GM12878 (cell line): ENCODE measurements at regions not wholly inside any gene's neighbourhood (a gene's known extent, or its start where the extent isn't known, plus 50 kb on each side); places are given as distances from the start of the nearest gene placed in this dataset. TPM values are rescaled to one million over a fixed set of nuclear protein-coding genes. Genes with fewer than 3 reads are reported as not detected.

Experiments
- small RNA-seq: library from RNA; depleted of rRNA; stranded (forward); fragments of <200 nt; gene quantifications from one replicate; pipeline ENCODE3, GENCODE V24; 2014

Small RNA genes in the stretch of these regions (small RNA-seq; reads per million reads assigned to genes)
- not detected for gene AC093767.1
